Mesothelial cell of epicardium (in vitro differentiated cells): ENCODE measurements at regions not wholly inside any gene's neighbourhood (a gene's known extent, or its start where the extent isn't known, plus 50 kb on each side); places are given as distances from the start of the nearest gene placed in this dataset.

Source experiments
- DNase-seq, 2 experiments: peaks; one replicate each; pipeline ENCODE4 v3.0.0; 2021; ENCODE audit warnings: low spot score in 2 of 2; ENCODE audit not compliant: unreplicated experiment in 2 of 2
- H3K27ac Mint-ChIP-seq: 2 replicates; pipeline ENCODE4 v1.8.0; 2021; ENCODE audit warnings: mixed read lengths
- H3K27me3 Mint-ChIP-seq: 2 replicates; pipeline ENCODE4 v1.8.0; 2021; ENCODE audit warnings: low read depth, mixed read lengths
- H3K36me3 Mint-ChIP-seq: 2 replicates; pipeline ENCODE4 v1.8.0; 2021; ENCODE audit warnings: mixed read lengths
- H3K4me1 Mint-ChIP-seq: 2 replicates; pipeline ENCODE4 v1.8.0; 2021; ENCODE audit warnings: mixed read lengths
- H3K4me3 Mint-ChIP-seq: 2 replicates; pipeline ENCODE4 v1.8.0; 2021; ENCODE audit warnings: mild to moderate bottlenecking, moderate library complexity, mixed read lengths
- H3K9me3 Mint-ChIP-seq: 2 replicates; pipeline ENCODE4 v1.8.0; 2021; ENCODE audit warnings: mixed read lengths
- TF ChIP-seq, protein P1 (sequence below): fragments of 200-600 bp; sonication (generic); IDR thresholded peaks from one replicate; pipeline ENCODE4 v1.5.0; 2021; ENCODE audit warnings: antibody characterized with exemption; ENCODE audit not compliant: unreplicated experiment

DNA sequence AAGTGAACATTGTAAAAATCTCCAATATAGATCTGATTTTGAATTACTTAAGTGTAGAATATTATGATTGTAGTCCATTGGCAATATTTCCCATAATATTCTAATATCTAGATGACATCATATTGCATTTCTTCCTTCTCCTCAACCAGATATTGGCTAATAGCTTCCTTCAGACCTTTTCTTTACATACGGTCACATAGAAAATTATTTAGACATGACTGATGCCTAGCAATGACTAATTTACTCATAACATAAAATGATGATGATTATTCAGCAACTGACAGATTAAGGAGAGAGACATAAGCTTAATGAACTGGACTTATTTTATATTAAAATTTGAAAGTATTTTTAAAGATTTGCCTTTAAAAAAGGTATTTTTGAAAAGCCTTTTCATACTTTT lies 1287.6 kb downstream of the STIM2 start:
- H3K4me1 Mint-ChIP-seq: no peaks in the 10 kb centered on the region
- TF ChIP-seq, protein P1, sequence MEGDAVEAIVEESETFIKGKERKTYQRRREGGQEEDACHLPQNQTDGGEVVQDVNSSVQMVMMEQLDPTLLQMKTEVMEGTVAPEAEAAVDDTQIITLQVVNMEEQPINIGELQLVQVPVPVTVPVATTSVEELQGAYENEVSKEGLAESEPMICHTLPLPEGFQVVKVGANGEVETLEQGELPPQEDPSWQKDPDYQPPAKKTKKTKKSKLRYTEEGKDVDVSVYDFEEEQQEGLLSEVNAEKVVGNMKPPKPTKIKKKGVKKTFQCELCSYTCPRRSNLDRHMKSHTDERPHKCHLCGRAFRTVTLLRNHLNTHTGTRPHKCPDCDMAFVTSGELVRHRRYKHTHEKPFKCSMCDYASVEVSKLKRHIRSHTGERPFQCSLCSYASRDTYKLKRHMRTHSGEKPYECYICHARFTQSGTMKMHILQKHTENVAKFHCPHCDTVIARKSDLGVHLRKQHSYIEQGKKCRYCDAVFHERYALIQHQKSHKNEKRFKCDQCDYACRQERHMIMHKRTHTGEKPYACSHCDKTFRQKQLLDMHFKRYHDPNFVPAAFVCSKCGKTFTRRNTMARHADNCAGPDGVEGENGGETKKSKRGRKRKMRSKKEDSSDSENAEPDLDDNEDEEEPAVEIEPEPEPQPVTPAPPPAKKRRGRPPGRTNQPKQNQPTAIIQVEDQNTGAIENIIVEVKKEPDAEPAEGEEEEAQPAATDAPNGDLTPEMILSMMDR: no peak
- no peak for DNase-seq
- H3K9me3 Mint-ChIP-seq: no peaks in the 10 kb centered on the region
- no peaks in the 10 kb centered on the region for H3K36me3 Mint-ChIP-seq
- H3K4me3 Mint-ChIP-seq: no peak overlapping the region
- peaks cover 2% of the 10 kb centered on the region for H3K27me3 Mint-ChIP-seq
- H3K27ac Mint-ChIP-seq: no peak overlapping the region

DNA sequence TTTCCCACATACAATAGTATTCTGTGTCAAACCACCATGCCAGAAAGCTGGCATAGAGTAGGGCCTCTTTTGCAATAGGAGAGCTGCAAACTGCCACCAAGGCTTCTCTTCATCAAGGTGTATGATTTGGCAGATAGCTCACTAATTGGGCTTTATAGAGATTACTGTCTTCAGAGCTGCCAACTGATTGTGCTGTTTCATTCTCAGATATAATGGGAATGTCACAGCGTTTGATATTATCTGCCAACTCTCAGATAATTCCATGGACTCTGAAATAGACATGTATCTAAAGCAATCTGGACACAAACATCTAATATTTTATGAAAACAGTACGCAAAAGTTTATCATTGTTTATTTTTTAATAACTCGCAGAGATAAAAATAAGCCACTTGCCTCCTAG lies 1289.1 kb downstream of the STIM2 start:
- H3K4me1 Mint-ChIP-seq: no peaks in the 10 kb centered on the region
- no peaks in the 10 kb centered on the region for H3K36me3 Mint-ChIP-seq
- TF ChIP-seq, protein P1: no peak
- no peak overlapping the region for H3K27ac Mint-ChIP-seq
- H3K27me3 Mint-ChIP-seq: peaks cover 2% of the 10 kb centered on the region
- no peaks in the 10 kb centered on the region for H3K9me3 Mint-ChIP-seq
- H3K4me3 Mint-ChIP-seq: no peak overlapping the region
- DNase-seq: no peak

DNA sequence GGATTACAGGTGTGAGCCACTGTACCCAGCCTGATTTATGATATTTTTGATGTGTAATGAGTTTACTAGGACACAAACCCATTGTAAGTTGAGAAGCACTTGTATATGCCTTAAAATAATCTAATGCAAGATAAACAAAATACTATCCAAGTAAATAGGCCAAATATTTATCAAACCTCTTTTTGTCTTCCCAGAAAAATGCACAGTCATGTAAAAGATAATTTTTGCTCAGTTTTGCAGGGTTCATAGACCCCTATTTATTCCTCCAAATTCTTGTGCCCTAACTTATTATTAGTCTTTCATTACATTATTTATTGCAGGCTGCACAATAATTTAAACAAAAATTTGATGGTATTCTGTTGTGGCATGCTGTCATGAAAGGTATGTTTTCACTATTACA lies 1290.7 kb downstream of the STIM2 start:
- DNase-seq: no peak
- Mint-ChIP-seq H3K4me1 (no peaks in the 10 kb centered on the region), H3K36me3 (no peaks in the 10 kb centered on the region), H3K9me3 (peaks cover 3% of the 10 kb centered on the region), H3K4me3 (no peak overlapping the region), H3K27ac (no peak overlapping the region), H3K27me3 (peaks cover 2% of the 10 kb centered on the region)
- TF ChIP-seq, protein P1: no peak

DNA sequence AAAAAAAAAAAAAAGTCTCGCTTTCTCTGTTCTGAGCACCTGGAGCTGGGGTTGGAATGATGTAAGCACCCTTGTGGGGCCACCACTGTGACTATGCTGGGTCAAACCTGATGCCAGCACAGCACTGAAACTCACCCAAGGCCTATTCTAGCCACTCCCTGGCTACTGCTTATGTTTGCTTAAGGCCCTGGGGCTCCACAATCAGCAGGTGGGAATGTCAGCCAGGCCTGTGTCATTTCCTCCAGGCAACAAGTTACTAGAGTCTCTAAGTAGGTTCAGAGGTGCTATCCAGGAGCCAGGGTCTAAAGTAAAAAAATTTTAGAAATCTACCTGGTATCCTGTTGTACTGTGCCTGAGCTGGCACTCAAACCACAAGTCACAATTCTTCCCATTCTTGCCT lies 1306.8 kb downstream of the STIM2 start:
- no peak overlapping the region for H3K4me3 Mint-ChIP-seq
- no peaks in the 10 kb centered on the region for H3K4me1 Mint-ChIP-seq
- peaks cover 10% of the 10 kb centered on the region for H3K9me3 Mint-ChIP-seq
- no peak overlapping the region for H3K27ac Mint-ChIP-seq
- TF ChIP-seq, protein P1: no peak
- no peaks in the 10 kb centered on the region for H3K36me3 Mint-ChIP-seq
- no peak for DNase-seq
- no peaks in the 10 kb centered on the region for H3K27me3 Mint-ChIP-seq

- TF ChIP-seq, protein P1: no peak
- H3K4me3 Mint-ChIP-seq: no peak overlapping the region
- H3K4me1 Mint-ChIP-seq: no peaks in the 10 kb centered on the region
- H3K27me3 Mint-ChIP-seq: no peaks in the 10 kb centered on the region
- H3K36me3 Mint-ChIP-seq: no peaks in the 10 kb centered on the region
- H3K9me3 Mint-ChIP-seq: no peaks in the 10 kb centered on the region
- no peak overlapping the region for H3K27ac Mint-ChIP-seq
- no peak for DNase-seq
These were observed 1316.3 kb downstream of the STIM2 start for GRCh38 chr4:28176942-28177341.

GRCh38 chr4:28177641-28178040 lies 1317.0 kb downstream of the STIM2 start:
- Mint-ChIP-seq H3K36me3 (no peaks in the 10 kb centered on the region), H3K27me3 (no peaks in the 10 kb centered on the region), H3K27ac (no peak overlapping the region), H3K9me3 (no peaks in the 10 kb centered on the region), H3K4me1 (no peaks in the 10 kb centered on the region), H3K4me3 (no peak overlapping the region)
- no peak for DNase-seq
- TF ChIP-seq, protein P1: no peak
